ENCODE measurements at regions not wholly inside any gene's neighbourhood (a gene's known extent, or its start where the extent isn't known, plus 50 kb on each side); places are given as distances from the start of the nearest gene placed in this dataset.

GRCh38 chr1:14479865-14480264 is 118.6 kb upstream of the KAZN start:
- no peak overlapping the region for H3K4me3 ChIP-seq (ENCODE audit: low read depth, low read length)
- DNase-seq (ENCODE audit: low read depth): no peak
- in situ Hi-C loops (cut with HindIII; ENCODE audit: low sequenced_read_pairs): loop anchor here (5.0 kb wide), 1 partner anchor 88 kb away; no protein-coding TSS in a partner anchor
- no peak for TF ChIP-seq CTCF (IDR thresholded peaks at IDR 0.05; ENCODE audit: low read depth, low read length, missing control alignments)

- in situ Hi-C loops (cut with HindIII; ENCODE audit: low sequenced_read_pairs): loop anchor here (5.0 kb wide), 1 partner anchor 91 kb away; no protein-coding TSS in a partner anchor
- no peak for TF ChIP-seq CTCF (IDR thresholded peaks at IDR 0.05; ENCODE audit: low read depth, low read length, missing control alignments)
Observed at GRCh38 chr1:14482784-14483450, 115.6 kb upstream of the KAZN start.

GRCh38 chr1:14485285-14485684 is 113.2 kb upstream of the KAZN start:
- H3K4me3 ChIP-seq (ENCODE audit: low read depth, low read length): no peak overlapping the region
- no peak for DNase-seq (ENCODE audit: low read depth)
- in situ Hi-C loops (cut with HindIII; ENCODE audit: low sequenced_read_pairs): no loop called here

More at GRCh38 chr1:14482784-14483450, 115.6 kb upstream of the KAZN start:
- no peak overlapping the region for H3K4me3 ChIP-seq (ENCODE audit: low read depth, low read length)
- no peak for DNase-seq (ENCODE audit: low read depth)

GRCh38 chr1:14486401-14487201 is 111.9 kb upstream of the KAZN start:
- in situ Hi-C loops (cut with HindIII; ENCODE audit: low sequenced_read_pairs): no loop called here

More at GRCh38 chr1:14485285-14485684, 113.2 kb upstream of the KAZN start:
- no peak for TF ChIP-seq CTCF (IDR thresholded peaks at IDR 0.05; ENCODE audit: low read depth, low read length, missing control alignments)

GRCh38 chr1:14487671-14488070 is 110.8 kb upstream of the KAZN start:
- H3K4me3 ChIP-seq (ENCODE audit: low read depth, low read length): no peak overlapping the region
- no peak for TF ChIP-seq CTCF (IDR thresholded peaks at IDR 0.05; ENCODE audit: low read depth, low read length, missing control alignments)
- no peak for DNase-seq (ENCODE audit: low read depth)
- in situ Hi-C loops (cut with HindIII; ENCODE audit: low sequenced_read_pairs): no loop called here

More at GRCh38 chr1:14486401-14487201, 111.9 kb upstream of the KAZN start:
- H3K4me3 ChIP-seq (ENCODE audit: low read depth, low read length): no peak overlapping the region
- DNase-seq (ENCODE audit: low read depth): peak; percentile 96
- no peak for TF ChIP-seq CTCF (IDR thresholded peaks at IDR 0.05; ENCODE audit: low read depth, low read length, missing control alignments)

- DNase-seq (ENCODE audit: low read depth): no peak
- in situ Hi-C loops (cut with HindIII; ENCODE audit: low sequenced_read_pairs): no loop called here
- TF ChIP-seq CTCF (IDR thresholded peaks at IDR 0.05; ENCODE audit: low read depth, low read length, missing control alignments): no peak
- H3K4me3 ChIP-seq (ENCODE audit: low read depth, low read length): no peak overlapping the region
Observed at GRCh38 chr1:14494911-14495310, 103.6 kb upstream of the KAZN start.
